GM06990 (cell line): ENCODE measurements at regions not wholly inside any gene's neighbourhood (a gene's known extent, or its start where the extent isn't known, plus 50 kb on each side); places are given as distances from the start of the nearest gene placed in this dataset.

Source experiments
- DNase-seq: peaks from one replicate; pipeline ENCODE4 v3.0.0-alpha.2; 2011; ENCODE audit not compliant: insufficient read length; ENCODE audit errors: extremely low read depth
- H3K27me3 ChIP-seq: replicated peaks from 2 replicates; pipeline ENCODE4 v1.6.0; 2011; ENCODE audit warnings: low read length; ENCODE audit not compliant: control insufficient read depth, insufficient read depth
- H3K36me3 ChIP-seq: 2 replicates; pipeline ENCODE4 v1.5.1; 2011; ENCODE audit warnings: low read length; ENCODE audit not compliant: control insufficient read depth, insufficient read depth
- H3K4me3 ChIP-seq: replicated peaks from 2 replicates; pipeline ENCODE4 v1.5.1; 2011; ENCODE audit warnings: low read depth, mild to moderate bottlenecking, control low read depth, low read length
- TF ChIP-seq, protein P1 (sequence below): IDR thresholded peaks from 2 replicates; pipeline ENCODE4 v1.5.1; 2011; ENCODE audit warnings: low read length, control low read depth, mild to moderate bottlenecking, inconsistent platforms; ENCODE audit not compliant: insufficient read depth, poor library complexity, severe bottlenecking

- no peak for DNase-seq
- no peaks in the 10 kb centered on the region for H3K36me3 ChIP-seq
- H3K4me3 ChIP-seq = no peak overlapping the region
- H3K27me3 ChIP-seq = no peaks in the 10 kb centered on the region; the same call in 1 of the 2 replicates
- TF ChIP-seq, protein P1, sequence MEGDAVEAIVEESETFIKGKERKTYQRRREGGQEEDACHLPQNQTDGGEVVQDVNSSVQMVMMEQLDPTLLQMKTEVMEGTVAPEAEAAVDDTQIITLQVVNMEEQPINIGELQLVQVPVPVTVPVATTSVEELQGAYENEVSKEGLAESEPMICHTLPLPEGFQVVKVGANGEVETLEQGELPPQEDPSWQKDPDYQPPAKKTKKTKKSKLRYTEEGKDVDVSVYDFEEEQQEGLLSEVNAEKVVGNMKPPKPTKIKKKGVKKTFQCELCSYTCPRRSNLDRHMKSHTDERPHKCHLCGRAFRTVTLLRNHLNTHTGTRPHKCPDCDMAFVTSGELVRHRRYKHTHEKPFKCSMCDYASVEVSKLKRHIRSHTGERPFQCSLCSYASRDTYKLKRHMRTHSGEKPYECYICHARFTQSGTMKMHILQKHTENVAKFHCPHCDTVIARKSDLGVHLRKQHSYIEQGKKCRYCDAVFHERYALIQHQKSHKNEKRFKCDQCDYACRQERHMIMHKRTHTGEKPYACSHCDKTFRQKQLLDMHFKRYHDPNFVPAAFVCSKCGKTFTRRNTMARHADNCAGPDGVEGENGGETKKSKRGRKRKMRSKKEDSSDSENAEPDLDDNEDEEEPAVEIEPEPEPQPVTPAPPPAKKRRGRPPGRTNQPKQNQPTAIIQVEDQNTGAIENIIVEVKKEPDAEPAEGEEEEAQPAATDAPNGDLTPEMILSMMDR = no peak
These were observed 316.3 kb downstream of the UACA start for GRCh38 chr15:70447081-70447480.

DNA sequence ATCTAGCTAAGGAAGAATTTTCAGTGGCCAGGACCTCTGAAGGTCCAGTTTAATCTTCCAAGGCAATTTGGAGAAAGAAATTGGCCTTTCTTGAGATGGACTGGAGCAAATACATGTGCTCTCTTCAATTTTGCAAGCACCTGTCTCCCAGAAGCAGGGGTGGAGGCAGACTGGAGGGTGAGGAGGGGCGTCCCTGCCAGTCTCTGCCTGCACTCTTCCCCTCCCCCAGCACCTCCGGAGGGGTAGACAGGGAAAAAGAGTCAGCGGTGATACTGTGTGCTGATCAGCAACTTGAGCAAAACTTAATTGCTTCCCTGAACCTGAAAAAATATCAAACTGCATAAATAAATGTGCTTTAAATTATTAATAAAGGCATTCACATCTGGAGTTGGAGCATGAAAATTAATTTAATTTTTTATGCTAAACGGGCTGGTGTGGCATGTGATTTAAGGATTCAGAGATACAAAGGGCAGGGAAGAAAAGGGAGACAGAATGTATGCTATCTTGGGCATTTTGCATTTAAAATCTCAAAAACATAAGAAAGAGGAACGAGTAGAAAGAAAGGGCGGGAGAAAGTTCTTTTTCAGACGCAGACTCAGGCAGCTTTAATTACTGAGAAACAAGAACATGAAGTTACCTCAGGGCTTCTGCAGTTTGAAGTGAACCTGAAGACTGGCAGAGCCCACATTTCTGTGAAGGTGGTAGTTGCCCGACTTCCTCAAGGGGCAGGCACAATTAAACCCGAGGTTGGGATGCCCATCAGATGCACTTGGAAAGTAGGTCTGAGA, 319.7 kb downstream of the UACA start:
- Histone ChIP-seq H3K36me3 (no peaks in the 10 kb centered on the region), H3K4me3 (no peak overlapping the region), H3K27me3 (peaks cover 2% of the 10 kb centered on the region)
- no peak for DNase-seq
- TF ChIP-seq, protein P1 = no peak

- no peaks in the 10 kb centered on the region for H3K36me3 ChIP-seq
- no peak for DNase-seq
- H3K27me3 ChIP-seq = peaks cover 2% of the 10 kb centered on the region
- TF ChIP-seq, protein P1 = no peak
- H3K4me3 ChIP-seq = no peak overlapping the region
These were observed 320.6 kb downstream of the UACA start for GRCh38 chr15:70442616-70443321.

DNA sequence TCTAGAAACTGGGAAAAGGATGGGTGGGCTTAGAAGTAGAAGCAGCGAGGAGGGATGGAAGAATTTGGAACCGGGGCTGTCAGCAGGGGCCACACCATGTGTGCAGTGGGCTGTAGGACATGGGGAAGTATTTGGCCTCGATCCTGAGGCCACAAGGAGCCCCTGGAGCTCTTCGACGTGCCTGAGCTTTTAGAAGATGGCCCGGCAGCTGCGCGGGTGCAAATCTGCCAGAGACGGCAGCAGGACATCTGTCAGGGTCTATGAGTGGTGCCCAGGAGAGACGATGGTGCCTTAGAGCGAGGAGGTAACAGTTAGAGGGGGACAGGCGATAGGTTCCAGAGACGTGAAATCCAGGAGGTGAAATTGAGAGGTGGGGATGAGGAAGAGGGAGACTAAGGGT, 321.1 kb downstream of the UACA start:
- TF ChIP-seq, protein P1 = no peak
- Histone ChIP-seq H3K4me3 (no peak overlapping the region), H3K27me3 (peaks cover 2% of the 10 kb centered on the region), H3K36me3 (no peaks in the 10 kb centered on the region)
- DNase-seq = no peak

DNA sequence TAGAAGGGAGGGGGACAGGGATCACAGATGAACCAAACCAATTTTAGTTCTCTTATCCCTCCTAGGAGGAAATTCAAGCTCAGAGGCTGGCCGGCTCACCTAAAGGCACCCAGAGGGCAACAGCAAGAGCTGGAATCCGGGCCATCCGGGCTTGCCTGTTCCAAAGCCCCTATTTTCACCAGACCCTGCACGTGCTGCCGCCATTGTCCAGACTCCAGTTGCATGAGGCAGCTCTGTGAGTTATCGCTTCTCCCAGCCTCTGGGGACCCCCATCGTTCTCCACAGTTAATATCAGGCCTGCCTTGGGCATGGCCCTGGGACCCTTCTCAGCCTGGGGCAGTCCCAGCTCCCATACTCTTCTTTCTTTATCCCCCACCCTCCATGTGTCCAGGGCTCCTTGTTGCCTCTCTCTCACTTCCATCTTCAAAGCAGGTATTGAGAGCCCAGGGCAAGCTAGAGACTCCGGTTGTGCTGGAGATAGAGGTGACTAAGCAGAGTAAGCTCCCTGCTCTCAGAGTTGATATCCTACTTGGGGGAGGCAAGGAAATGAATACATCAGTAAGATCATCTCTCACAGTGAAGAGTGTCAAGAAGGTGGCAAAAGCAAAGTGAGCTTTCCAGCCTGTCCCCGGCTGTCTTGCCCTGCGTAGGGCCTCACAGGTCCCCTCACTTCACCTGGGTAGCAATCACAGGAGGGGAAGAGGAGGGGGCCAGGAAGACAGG, 322.8 kb downstream of the UACA start:
- TF ChIP-seq, protein P1 = no peak
- H3K4me3 ChIP-seq = no peak overlapping the region
- peaks cover 2% of the 10 kb centered on the region for H3K27me3 ChIP-seq
- DNase-seq = no peak
- H3K36me3 ChIP-seq = no peaks in the 10 kb centered on the region
